ENCODE measurements at regions not wholly inside any gene's neighbourhood (a gene's known extent, or its start where the extent isn't known, plus 50 kb on each side); places are given as distances from the start of the nearest gene placed in this dataset.
A peak's percentile ranks its signal among the peaks of the same experiment; 100 is the strongest.

DNA sequence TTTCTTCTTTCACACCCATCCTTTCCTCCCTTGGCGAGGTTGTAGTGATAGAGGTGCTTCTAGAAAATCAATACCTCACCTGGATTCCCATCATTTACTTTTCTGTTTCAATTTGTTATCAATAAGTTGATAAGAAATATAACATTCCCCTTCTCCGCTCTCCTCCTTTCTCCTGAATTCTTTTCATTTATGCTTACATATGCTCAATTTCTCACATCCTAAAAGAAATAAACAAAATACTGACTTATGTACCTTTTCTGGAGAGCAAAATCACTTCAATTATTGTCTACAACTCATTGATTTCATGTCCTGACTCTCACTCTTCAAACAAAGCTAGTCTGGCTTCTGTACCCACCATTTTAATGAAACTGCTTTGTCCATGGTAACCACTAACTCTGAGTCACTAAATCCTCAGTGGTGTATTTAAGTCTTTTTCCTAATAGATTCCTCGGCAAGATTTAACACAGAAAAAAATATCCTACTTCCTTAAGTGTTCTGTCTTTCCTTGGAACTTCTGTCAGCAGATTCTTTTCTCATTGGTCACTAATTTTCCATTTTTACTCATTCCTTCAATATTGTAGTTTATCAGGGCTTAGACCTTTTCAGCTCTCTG, 289.6 kb downstream of the RFPL4B start:
- CTCF ChIA-PET = no interaction called here
- Histone ChIP-seq H3K36me3 (ENCODE audit: control insufficient read depth, insufficient read depth, low read length) (no peaks in the 10 kb centered on the region), H3K4me3 (ENCODE audit: low read depth, low read length) (no peak overlapping the region), H3K27me3 (ENCODE audit: control insufficient read depth, insufficient read depth, low read length) (no peaks in the 10 kb centered on the region)
- DNase-seq (ENCODE audit: low read depth) = no peak
- TF ChIP-seq, protein P1, sequence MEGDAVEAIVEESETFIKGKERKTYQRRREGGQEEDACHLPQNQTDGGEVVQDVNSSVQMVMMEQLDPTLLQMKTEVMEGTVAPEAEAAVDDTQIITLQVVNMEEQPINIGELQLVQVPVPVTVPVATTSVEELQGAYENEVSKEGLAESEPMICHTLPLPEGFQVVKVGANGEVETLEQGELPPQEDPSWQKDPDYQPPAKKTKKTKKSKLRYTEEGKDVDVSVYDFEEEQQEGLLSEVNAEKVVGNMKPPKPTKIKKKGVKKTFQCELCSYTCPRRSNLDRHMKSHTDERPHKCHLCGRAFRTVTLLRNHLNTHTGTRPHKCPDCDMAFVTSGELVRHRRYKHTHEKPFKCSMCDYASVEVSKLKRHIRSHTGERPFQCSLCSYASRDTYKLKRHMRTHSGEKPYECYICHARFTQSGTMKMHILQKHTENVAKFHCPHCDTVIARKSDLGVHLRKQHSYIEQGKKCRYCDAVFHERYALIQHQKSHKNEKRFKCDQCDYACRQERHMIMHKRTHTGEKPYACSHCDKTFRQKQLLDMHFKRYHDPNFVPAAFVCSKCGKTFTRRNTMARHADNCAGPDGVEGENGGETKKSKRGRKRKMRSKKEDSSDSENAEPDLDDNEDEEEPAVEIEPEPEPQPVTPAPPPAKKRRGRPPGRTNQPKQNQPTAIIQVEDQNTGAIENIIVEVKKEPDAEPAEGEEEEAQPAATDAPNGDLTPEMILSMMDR (IDR thresholded peaks at IDR 0.05; ENCODE audit: insufficient read depth, low read depth, low read length) = no peak
- POLR2A ChIA-PET = no interaction called here

DNA sequence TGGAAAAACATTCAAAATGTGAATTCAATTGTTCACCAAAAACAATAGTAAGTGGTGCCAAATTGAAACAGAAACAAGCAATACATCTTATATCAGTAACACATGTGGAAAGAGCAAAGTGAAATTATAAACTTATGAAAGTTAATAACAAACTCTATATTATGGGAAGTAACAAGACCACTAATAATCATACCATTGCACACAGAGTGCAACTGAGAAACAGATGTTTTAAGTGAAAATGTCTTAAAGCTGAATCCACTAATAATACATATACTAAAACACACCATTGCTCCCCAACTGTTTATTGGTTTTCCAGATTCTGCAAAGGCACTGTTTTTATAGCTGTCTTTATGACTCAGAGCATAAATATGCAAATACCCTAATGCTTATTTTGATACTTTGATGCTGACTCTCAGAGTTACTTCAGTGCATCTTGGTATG, 292.3 kb downstream of the RFPL4B start:
- Histone ChIP-seq H3K27me3 (ENCODE audit: control insufficient read depth, insufficient read depth, low read length) (no peaks in the 10 kb centered on the region), H3K4me3 (ENCODE audit: low read depth, low read length) (no peak overlapping the region), H3K36me3 (ENCODE audit: control insufficient read depth, insufficient read depth, low read length) (no peaks in the 10 kb centered on the region)
- TF ChIP-seq, protein P1 (IDR thresholded peaks at IDR 0.05; ENCODE audit: insufficient read depth, low read depth, low read length) = no peak
- ChIA-PET POLR2A (no interaction called here), CTCF (no interaction called here)
- DNase-seq (ENCODE audit: low read depth) = no peak

DNA sequence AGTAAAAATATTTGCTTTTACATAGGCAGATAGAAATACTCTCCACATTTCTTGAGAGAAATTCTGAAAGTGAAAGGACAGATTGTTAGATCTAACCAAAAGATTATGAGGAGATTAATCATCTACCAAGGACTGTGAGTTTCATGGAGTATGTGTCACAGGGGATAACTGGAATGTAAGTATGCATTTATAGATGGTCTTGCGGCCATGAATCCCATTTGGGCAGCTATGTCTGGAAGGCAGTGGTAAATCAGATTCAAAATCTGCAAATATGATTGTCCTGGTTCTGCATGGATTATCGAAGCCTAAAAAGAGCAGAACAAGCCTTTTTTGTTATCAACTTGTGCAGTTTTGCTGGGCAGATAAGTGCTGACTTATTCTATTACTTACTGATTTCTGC, 293.8 kb downstream of the RFPL4B start:
- Histone ChIP-seq H3K27me3 (ENCODE audit: control insufficient read depth, insufficient read depth, low read length) (no peaks in the 10 kb centered on the region), H3K4me3 (ENCODE audit: low read depth, low read length) (no peak overlapping the region), H3K36me3 (ENCODE audit: control insufficient read depth, insufficient read depth, low read length) (no peaks in the 10 kb centered on the region)
- peak; percentile 55 for DNase-seq (ENCODE audit: low read depth)
- ChIA-PET CTCF (no interaction called here), POLR2A (no interaction called here)
- TF ChIP-seq, protein P1 (IDR thresholded peaks at IDR 0.05; ENCODE audit: insufficient read depth, low read depth, low read length) = no peak

DNA sequence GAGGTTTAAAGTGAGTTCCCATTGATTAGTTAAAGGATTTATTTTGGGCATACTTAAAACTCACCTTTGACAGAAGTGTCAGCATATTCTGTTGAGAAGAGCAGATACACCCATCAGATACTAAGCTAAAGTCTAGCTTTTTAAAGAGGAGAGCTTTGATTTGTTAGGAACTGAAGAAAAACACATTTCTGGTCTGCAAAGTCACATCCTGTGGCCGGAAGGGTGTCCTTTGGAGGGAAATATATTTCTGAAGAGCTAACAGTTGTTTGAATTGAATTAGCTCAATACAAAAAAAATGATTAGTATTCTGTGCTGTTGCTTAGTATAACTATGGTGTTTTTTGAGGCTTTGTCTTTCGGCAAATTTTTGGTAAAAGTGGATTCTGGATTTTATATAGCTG, 302.7 kb downstream of the RFPL4B start:
- POLR2A ChIA-PET = no interaction called here
- Histone ChIP-seq H3K36me3 (ENCODE audit: control insufficient read depth, insufficient read depth, low read length) (no peaks in the 10 kb centered on the region), H3K27me3 (ENCODE audit: control insufficient read depth, insufficient read depth, low read length) (no peaks in the 10 kb centered on the region), H3K4me3 (ENCODE audit: low read depth, low read length) (no peak overlapping the region)
- CTCF ChIA-PET = interaction anchor here (2.3 kb wide), 1 partner anchor 15 kb away, joined by 6 read pairs; no protein-coding TSS in a partner anchor
- TF ChIP-seq, protein P1 (IDR thresholded peaks at IDR 0.05; ENCODE audit: insufficient read depth, low read depth, low read length) = no peak
- DNase-seq (ENCODE audit: low read depth) = no peak

DNA sequence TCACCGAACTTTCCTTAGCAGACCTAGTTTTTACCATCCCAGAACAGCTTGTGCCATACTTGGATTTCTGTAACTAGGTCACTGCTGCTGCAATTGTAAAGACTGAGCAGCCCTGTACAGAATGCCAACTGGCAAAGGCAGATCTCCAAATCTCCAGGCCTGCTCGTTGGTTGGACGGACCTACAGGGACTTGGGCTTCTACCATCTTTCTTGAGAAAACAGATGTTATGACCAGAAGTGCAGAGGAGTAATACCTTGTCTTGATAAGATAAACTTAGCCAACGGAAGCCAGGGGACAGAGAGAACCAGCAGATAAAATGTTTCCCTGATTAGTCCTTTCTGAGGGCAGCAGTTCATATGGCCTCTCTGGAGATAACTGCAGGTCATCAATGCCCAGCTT, 304.1 kb downstream of the RFPL4B start:
- Histone ChIP-seq H3K36me3 (ENCODE audit: control insufficient read depth, insufficient read depth, low read length) (no peaks in the 10 kb centered on the region), H3K4me3 (ENCODE audit: low read depth, low read length) (no peak overlapping the region), H3K27me3 (ENCODE audit: control insufficient read depth, insufficient read depth, low read length) (no peaks in the 10 kb centered on the region)
- TF ChIP-seq, protein P1 (IDR thresholded peaks at IDR 0.05; ENCODE audit: insufficient read depth, low read depth, low read length) = no peak
- DNase-seq (ENCODE audit: low read depth) = no peak
- CTCF ChIA-PET = interaction anchor here (2.3 kb wide), 1 partner anchor 14 kb away, joined by 6 read pairs; no protein-coding TSS in a partner anchor
- POLR2A ChIA-PET = no interaction called here

All from BJ (cell line).